ENCODE measurements at regions not wholly inside any gene's neighbourhood (a gene's known extent, or its start where the extent isn't known, plus 50 kb on each side); places are given as distances from the start of the nearest gene placed in this dataset.
"Not testable (repeated sequence)": the region's sequence is repeated elsewhere in the genome, so short reads cannot be mapped to it uniquely, and the experiment has no call there.

- not testable (repeated sequence) for TF ChIP-seq CTCF, EZH2 (IDR thresholded peaks at IDR 0.05)
Measured at GRCh38 chr20:29752644-29753425, 1504.6 kb upstream of the DEFB115 start.

Measured in neural progenitor cell (in vitro differentiated cells).